DND-41 (cell line): ENCODE measurements at regions not wholly inside any gene's neighbourhood (a gene's known extent, or its start where the extent isn't known, plus 50 kb on each side); places are given as distances from the start of the nearest gene placed in this dataset.

Source experiments
- CTCF ChIP-seq: IDR thresholded peaks from 2 replicates; pipeline ENCODE4 v1.5.1; 2012; ENCODE audit warnings: borderline replicate concordance, low read length, moderate library complexity, mild to moderate bottlenecking; ENCODE audit not compliant: poor library complexity, severe bottlenecking; ENCODE audit errors: extremely low read depth
- EZH2 ChIP-seq: IDR thresholded peaks from 3 replicates; pipeline ENCODE4 v1.6.1; 2012; ENCODE audit warnings: borderline replicate concordance, low read depth, mild to moderate bottlenecking, moderate library complexity, low read length, inconsistent platforms; ENCODE audit not compliant: severe bottlenecking

GRCh38 chr18:67583621-67584020 lies 67.1 kb upstream of the DSEL start:
- TF ChIP-seq CTCF (no peak), EZH2 (no peak)
